Karpas-422 (cell line): ENCODE measurements at regions not wholly inside any gene's neighbourhood (a gene's known extent, or its start where the extent isn't known, plus 50 kb on each side); places are given as distances from the start of the nearest gene placed in this dataset.

Experiments
- DNase-seq: peaks from one replicate; pipeline ENCODE4 v3.0.0-alpha.2; 2015
- H2AFZ ChIP-seq: fragments of 200-600 bp; sonication (generic); 2 replicates; pipeline ENCODE4 v1.6.1; 2014; ENCODE audit warnings: antibody characterized with exemption, low read length, mixed read lengths
- H3K27ac ChIP-seq: fragments of 200-600 bp; sonication (generic); 2 replicates; pipeline ENCODE4 v1.5.1; 2014; ENCODE audit warnings: mild to moderate bottlenecking, low read length, moderate library complexity
- H3K27me3 ChIP-seq: fragments of 200-600 bp; sonication (generic); 2 replicates; pipeline ENCODE4 v1.6.1; 2014; ENCODE audit warnings: low read length, mixed read lengths
- H3K36me3 ChIP-seq: fragments of 200-600 bp; sonication (generic); 2 replicates; pipeline ENCODE4 v1.6.1; 2014; ENCODE audit warnings: low read length, mixed read lengths; ENCODE audit not compliant: insufficient read depth
- H3K4me1 ChIP-seq: fragments of 200-600 bp; sonication (generic); 2 replicates; pipeline ENCODE4 v1.6.1; 2014; ENCODE audit warnings: mild to moderate bottlenecking, low read length, mixed read lengths
- H3K4me2 ChIP-seq: fragments of 200-600 bp; sonication (generic); 2 replicates; pipeline ENCODE4 v1.6.1; 2014; ENCODE audit warnings: low read length, low read depth, mild to moderate bottlenecking; ENCODE audit not compliant: poor library complexity, severe bottlenecking
- H3K4me3 ChIP-seq: fragments of 200-600 bp; sonication (generic); 2 replicates; pipeline ENCODE4 v1.5.1; 2014; ENCODE audit warnings: mild to moderate bottlenecking, antibody characterized with exemption, low read length, mixed read lengths
- H3K79me2 ChIP-seq: fragments of 200-600 bp; sonication (generic); 2 replicates; pipeline ENCODE4 v1.6.1; 2014; ENCODE audit warnings: mild to moderate bottlenecking, low read length, mixed read lengths
- H3K9ac ChIP-seq: fragments of 200-600 bp; sonication (generic); 2 replicates; pipeline ENCODE4 v1.6.0; 2014; ENCODE audit warnings: low read length
- H3K9me2 ChIP-seq: fragments of 200-600 bp; sonication (generic), shearing (Covaris generic); replicated peaks from 2 replicates; pipeline ENCODE4 v1.6.0; 2014; ENCODE audit warnings: mild to moderate bottlenecking, low read length, moderate library complexity; ENCODE audit not compliant: insufficient read depth
- H3K9me3 ChIP-seq: fragments of 300-700, 200-600 bp; sonication (generic); 2 replicates; pipeline ENCODE4 v1.6.1; 2014; ENCODE audit warnings: low read length, mixed read lengths
- H4K20me1 ChIP-seq: fragments of 200-600 bp; sonication (generic); 2 replicates; pipeline ENCODE4 v1.6.1; 2014; ENCODE audit warnings: mild to moderate bottlenecking, antibody characterized with exemption, low read length, low read depth; ENCODE audit not compliant: insufficient read depth

GRCh38 chr17:72284806-72285205, 164.0 kb downstream of the SOX9 start:
- Histone ChIP-seq H3K9me2 (no peaks in the 10 kb centered on the region), H3K27ac (no peak overlapping the region), H3K79me2 (no peaks in the 10 kb centered on the region), H4K20me1 (no peaks in the 10 kb centered on the region), H3K4me1 (peaks cover 18% of the 10 kb centered on the region), H3K9me3 (no peaks in the 10 kb centered on the region), H3K4me2 (no peak overlapping the region), H3K4me3 (no peak overlapping the region), H3K9ac (no peak overlapping the region), H3K36me3 (no peaks in the 10 kb centered on the region), H3K27me3 (no peaks in the 10 kb centered on the region; the same call in 1 of the 2 replicates), H2AFZ (no peak overlapping the region)
- no peak for DNase-seq

- Histone ChIP-seq H3K27ac (no peak overlapping the region), H3K4me1 (peaks cover 18% of the 10 kb centered on the region), H3K4me3 (no peak overlapping the region), H3K36me3 (no peaks in the 10 kb centered on the region), H2AFZ (0 out of 2 replicates have a peak overlapping the region, but pooled peaks have one; percentile 10), H3K4me2 (no peak overlapping the region), H3K79me2 (no peaks in the 10 kb centered on the region), H3K27me3 (no peaks in the 10 kb centered on the region), H3K9me3 (no peaks in the 10 kb centered on the region), H3K9me2 (no peaks in the 10 kb centered on the region), H4K20me1 (no peaks in the 10 kb centered on the region), H3K9ac (no peak overlapping the region)
- DNase-seq, result no peak
Observed at GRCh38 chr17:72287586-72287985, 166.8 kb downstream of the SOX9 start.

GRCh38 chr17:72294487-72294893, 173.7 kb downstream of the SOX9 start:
- Histone ChIP-seq H3K36me3 (no peaks in the 10 kb centered on the region), H3K9me2 (no peaks in the 10 kb centered on the region), H3K27me3 (no peaks in the 10 kb centered on the region), H4K20me1 (no peaks in the 10 kb centered on the region), H3K79me2 (no peaks in the 10 kb centered on the region), H3K27ac (no peak overlapping the region), H3K9ac (no peak overlapping the region), H3K4me1 (peaks cover 11% of the 10 kb centered on the region), H3K9me3 (no peaks in the 10 kb centered on the region), H3K4me2 (no peak overlapping the region), H2AFZ (no peak overlapping the region), H3K4me3 (no peak overlapping the region)
- DNase-seq, result no peak

- Histone ChIP-seq H3K27ac (no peak overlapping the region), H2AFZ (no peak overlapping the region), H3K27me3 (no peaks in the 10 kb centered on the region), H3K9ac (no peak overlapping the region), H3K79me2 (no peaks in the 10 kb centered on the region), H3K4me3 (no peak overlapping the region), H3K4me2 (no peak overlapping the region), H3K4me1 (peaks cover 14% of the 10 kb centered on the region), H3K9me2 (no peaks in the 10 kb centered on the region), H4K20me1 (no peaks in the 10 kb centered on the region), H3K9me3 (no peaks in the 10 kb centered on the region), H3K36me3 (no peaks in the 10 kb centered on the region)
- DNase-seq, result no peak
Observed at GRCh38 chr17:72295916-72296315, 175.1 kb downstream of the SOX9 start.

- Histone ChIP-seq H3K4me3 (no peak overlapping the region), H3K4me1 (peaks cover 14% of the 10 kb centered on the region), H3K9ac (no peak overlapping the region), H3K27me3 (no peaks in the 10 kb centered on the region), H3K9me2 (no peaks in the 10 kb centered on the region), H3K36me3 (no peaks in the 10 kb centered on the region), H3K27ac (no peak overlapping the region), H3K79me2 (no peaks in the 10 kb centered on the region), H3K4me2 (no peak overlapping the region), H4K20me1 (no peaks in the 10 kb centered on the region), H2AFZ (no peak overlapping the region), H3K9me3 (no peaks in the 10 kb centered on the region)
- DNase-seq, result no peak
Observed at GRCh38 chr17:72296456-72296855, 175.6 kb downstream of the SOX9 start.

GRCh38 chr17:72297326-72298115, 176.7 kb downstream of the SOX9 start:
- no peaks in the 10 kb centered on the region for H3K79me2 ChIP-seq
- no peaks in the 10 kb centered on the region for H3K9me2 ChIP-seq
- no peak overlapping the region for H3K4me3 ChIP-seq
- H3K9me3 ChIP-seq, result no peaks in the 10 kb centered on the region
- H3K4me2 ChIP-seq, result no peak overlapping the region
- no peak overlapping the region for H3K9ac ChIP-seq
- no peaks in the 10 kb centered on the region for H3K27me3 ChIP-seq
- no peaks in the 10 kb centered on the region for H3K36me3 ChIP-seq
- H4K20me1 ChIP-seq, result no peaks in the 10 kb centered on the region
- DNase-seq, result no peak
- no peak overlapping the region for H3K27ac ChIP-seq
- peaks cover 14% of the 10 kb centered on the region for H3K4me1 ChIP-seq
- H2AFZ ChIP-seq, result no peak overlapping the region

- Histone ChIP-seq H3K36me3 (no peaks in the 10 kb centered on the region), H3K4me3 (no peak overlapping the region), H3K79me2 (no peaks in the 10 kb centered on the region), H2AFZ (no peak overlapping the region), H4K20me1 (no peaks in the 10 kb centered on the region), H3K27me3 (no peaks in the 10 kb centered on the region), H3K9me2 (no peaks in the 10 kb centered on the region), H3K4me2 (peak overlapping the region; percentile 35), H3K9me3 (no peaks in the 10 kb centered on the region), H3K9ac (0 out of 2 replicates have a peak overlapping the region, but pooled peaks have one; percentile 19), H3K27ac (no peak overlapping the region), H3K4me1 (peaks cover 14% of the 10 kb centered on the region)
- DNase-seq, result no peak
Observed at GRCh38 chr17:72299100-72299499, 178.3 kb downstream of the SOX9 start.

GRCh38 chr17:72299592-72299991, 178.8 kb downstream of the SOX9 start:
- no peaks in the 10 kb centered on the region for H3K79me2 ChIP-seq
- H3K27ac ChIP-seq, result no peak overlapping the region
- no peak for DNase-seq
- H3K9me2 ChIP-seq, result no peaks in the 10 kb centered on the region
- no peak overlapping the region for H3K4me3 ChIP-seq
- H3K36me3 ChIP-seq, result no peaks in the 10 kb centered on the region
- no peaks in the 10 kb centered on the region for H3K9me3 ChIP-seq
- no peaks in the 10 kb centered on the region for H4K20me1 ChIP-seq
- H2AFZ ChIP-seq, result no peak overlapping the region
- peaks cover 14% of the 10 kb centered on the region for H3K4me1 ChIP-seq
- no peaks in the 10 kb centered on the region for H3K27me3 ChIP-seq
- H3K9ac ChIP-seq, result no peak overlapping the region
- H3K4me2 ChIP-seq, result no peak overlapping the region
